ENCODE measurements at regions not wholly inside any gene's neighbourhood (a gene's known extent, or its start where the extent isn't known, plus 50 kb on each side); places are given as distances from the start of the nearest gene placed in this dataset.
"Not testable (repeated sequence)": the region's sequence is repeated elsewhere in the genome, so short reads cannot be mapped to it uniquely, and the experiment has no call there.

DNA sequence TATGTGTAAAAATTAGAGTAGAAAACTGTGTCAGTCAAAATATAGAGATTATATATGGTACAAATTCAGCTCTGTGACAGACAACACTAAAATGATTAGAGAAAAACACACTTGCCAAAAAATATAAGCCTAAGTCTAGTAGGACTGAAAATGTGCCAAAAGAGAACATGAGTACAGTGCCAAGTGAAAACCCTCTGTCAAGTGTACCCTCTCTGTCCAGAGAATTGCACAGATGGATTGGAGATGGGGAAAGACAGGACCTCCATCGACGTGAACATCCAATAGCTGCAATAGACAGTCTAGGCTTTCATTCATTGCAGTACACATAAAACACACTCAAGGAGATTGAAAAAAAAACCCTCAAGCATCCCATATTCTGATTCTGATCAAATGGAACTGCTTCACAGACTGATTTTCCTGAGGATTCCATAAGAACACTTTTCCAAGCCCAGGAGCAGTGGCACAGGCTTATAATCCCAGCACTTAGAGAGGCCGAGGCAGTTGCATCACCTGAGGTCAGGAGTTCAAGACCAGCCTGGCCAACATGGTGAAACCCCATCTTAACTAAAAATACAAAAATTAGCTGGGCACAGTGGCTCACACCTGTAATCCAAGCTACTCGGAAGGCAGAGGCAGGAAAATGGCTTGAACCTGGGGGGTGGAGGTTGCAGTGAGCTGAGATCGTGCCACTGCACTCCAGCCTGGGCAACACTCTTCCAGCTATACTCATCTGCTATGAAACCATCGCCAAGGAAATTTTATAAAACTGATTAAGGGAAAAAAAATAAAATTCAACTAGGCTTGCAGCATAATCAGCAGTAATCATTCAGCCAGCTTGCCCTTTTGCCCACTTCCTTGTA is 110.0 kb upstream of the TRIM24 start:
- Mint-ChIP-seq H3K4me1 (no peaks in the 10 kb centered on the region), H3K36me3 (peaks cover under 1% of the 10 kb centered on the region), H3K9me3 (peaks cover 3 to 11% (median 4%) of the 10 kb centered on the region in 3 donors), H3K27me3 (no peaks in the 10 kb centered on the region), H3K4me3 (no peak overlapping the region), H3K27ac (no peak overlapping the region)

DNA sequence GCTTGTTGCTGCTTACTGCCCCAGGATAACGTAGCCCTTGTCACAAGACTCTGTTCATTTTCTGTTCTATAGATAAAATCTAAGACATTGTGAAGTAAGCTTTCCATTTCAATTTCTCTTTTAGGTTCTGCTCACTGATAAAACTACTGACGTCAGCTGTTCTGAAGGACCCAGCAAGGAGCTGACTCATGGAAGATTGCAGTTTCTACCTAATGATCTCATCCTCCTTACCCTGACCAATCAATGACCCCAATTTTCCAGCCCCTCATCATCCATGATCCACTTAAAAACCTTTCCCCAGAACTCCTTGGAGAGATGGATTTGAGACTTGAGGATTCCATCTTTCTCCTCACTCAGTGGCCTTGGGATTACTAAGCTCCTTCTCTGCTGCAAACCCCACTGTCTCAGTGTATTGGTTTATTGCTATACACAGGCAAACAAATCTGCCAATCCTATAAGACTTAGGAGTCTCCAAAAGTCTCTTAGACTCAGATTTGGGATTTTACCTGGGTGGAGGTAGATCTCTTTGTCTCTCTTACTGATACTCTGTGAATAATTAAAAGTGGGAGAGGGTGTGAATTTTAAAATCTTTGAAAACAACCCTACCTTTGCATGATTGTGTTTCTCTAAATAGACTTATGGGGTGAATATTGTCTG is 109.2 kb upstream of the TRIM24 start:
- no peaks in the 10 kb centered on the region for H3K36me3 Mint-ChIP-seq
- H3K4me3 Mint-ChIP-seq = no peak overlapping the region
- H3K4me1 Mint-ChIP-seq = no peaks in the 10 kb centered on the region
- H3K27me3 Mint-ChIP-seq = no peaks in the 10 kb centered on the region
- H3K9me3 Mint-ChIP-seq = peaks cover 3 to 11% (median 3%) of the 10 kb centered on the region in 3 donors
- H3K27ac Mint-ChIP-seq = no peak overlapping the region

DNA sequence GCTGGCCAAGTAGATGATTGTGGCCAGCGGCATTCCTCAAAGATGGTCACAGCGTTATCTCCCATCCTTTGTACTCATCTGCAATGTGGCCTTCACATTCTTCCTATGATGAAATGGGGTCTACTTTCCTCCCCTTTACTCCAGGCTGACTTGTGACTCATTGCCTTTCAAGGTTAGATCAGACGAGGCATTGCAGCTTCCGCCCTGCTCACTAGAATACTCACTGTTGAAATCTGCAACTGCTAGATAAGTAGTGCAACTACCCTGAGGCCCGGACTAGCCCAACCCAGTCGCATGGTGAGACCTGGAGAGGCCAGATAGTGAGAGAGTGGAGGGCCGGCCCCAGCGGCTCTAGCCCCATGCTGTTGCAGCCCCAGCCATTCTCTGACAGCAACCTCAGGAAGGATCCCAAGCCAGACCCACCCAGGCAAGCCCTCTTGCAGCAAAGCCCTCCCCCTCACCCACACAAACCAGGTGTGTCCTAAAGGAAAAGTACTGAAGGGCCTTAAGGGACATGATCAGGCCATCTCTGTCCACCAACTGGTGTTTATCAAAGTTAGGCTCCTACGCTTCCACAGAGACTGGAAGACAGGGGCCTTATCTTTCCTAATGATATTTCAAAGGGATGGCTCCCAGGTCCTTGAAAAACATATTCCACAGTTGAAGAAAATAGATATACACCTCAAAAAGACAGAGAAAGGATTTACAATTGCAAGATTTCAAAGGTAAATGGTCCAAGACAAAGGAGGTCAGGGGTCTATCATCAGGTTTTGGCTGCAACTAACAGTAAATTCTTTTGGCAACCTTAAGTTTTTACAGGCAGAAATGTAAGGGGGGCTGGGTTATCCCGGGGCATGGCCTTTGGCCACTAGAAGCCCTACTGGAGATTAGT is 107.2 kb upstream of the TRIM24 start:
- no peaks in the 10 kb centered on the region for H3K27me3 Mint-ChIP-seq
- H3K27ac Mint-ChIP-seq = no peak overlapping the region
- H3K4me1 Mint-ChIP-seq = no peaks in the 10 kb centered on the region
- no peaks in the 10 kb centered on the region for H3K36me3 Mint-ChIP-seq
- peaks cover 0 to 5% (median 3%) of the 10 kb centered on the region in 3 donors for H3K9me3 Mint-ChIP-seq
- no peak overlapping the region for H3K4me3 Mint-ChIP-seq

DNA sequence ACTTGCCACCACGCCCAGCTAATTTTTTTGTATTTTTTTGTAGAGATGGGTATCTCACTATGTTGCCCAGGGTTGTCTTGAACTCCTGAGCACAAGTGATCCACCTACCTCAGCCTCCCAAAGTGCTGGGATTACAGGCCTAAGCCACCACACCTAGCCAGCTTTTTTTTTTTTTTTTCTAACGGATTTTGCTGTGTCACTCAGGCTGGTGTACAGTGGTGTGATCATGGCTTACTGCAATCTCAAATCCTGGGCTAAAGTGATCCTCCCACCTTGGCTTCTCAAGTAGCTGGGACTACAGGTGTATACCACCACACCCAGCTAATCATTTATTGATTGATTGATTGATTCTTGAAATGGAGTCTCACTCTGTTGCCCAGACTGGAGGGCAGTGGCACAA is 106.0 kb upstream of the TRIM24 start:
- no peak overlapping the region for H3K27ac Mint-ChIP-seq
- H3K4me3 Mint-ChIP-seq = no peak overlapping the region
- H3K4me1 Mint-ChIP-seq = no peaks in the 10 kb centered on the region
- H3K27me3 Mint-ChIP-seq = no peaks in the 10 kb centered on the region
- no peaks in the 10 kb centered on the region for H3K36me3 Mint-ChIP-seq
- peaks cover 0 to 5% (median 3%) of the 10 kb centered on the region in 3 donors for H3K9me3 Mint-ChIP-seq

DNA sequence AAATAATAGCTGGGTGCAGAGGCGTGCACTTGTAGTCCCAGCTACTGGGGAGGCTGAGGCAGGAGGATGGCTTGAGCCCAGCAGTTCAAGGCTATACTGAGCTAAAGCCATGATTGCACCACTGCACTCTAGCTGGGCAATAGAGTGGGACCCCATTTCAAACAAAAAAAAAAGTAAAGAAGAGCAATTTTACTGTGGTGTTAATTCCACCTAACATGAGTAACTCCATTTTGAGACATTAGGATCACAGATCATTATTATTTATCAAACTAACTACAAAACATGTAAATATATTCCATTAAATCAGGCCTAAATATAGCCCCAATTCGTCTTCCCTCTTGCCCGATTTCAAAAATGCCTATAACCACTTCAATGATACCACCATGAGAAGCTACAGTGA is 104.8 kb upstream of the TRIM24 start:
- Mint-ChIP-seq H3K27me3 (no peaks in the 10 kb centered on the region), H3K27ac (no peak overlapping the region), H3K36me3 (no peaks in the 10 kb centered on the region), H3K4me1 (no peaks in the 10 kb centered on the region), H3K4me3 (no peak overlapping the region), H3K9me3 (peaks cover 0 to 5% (median 3%) of the 10 kb centered on the region in 3 donors)

DNA sequence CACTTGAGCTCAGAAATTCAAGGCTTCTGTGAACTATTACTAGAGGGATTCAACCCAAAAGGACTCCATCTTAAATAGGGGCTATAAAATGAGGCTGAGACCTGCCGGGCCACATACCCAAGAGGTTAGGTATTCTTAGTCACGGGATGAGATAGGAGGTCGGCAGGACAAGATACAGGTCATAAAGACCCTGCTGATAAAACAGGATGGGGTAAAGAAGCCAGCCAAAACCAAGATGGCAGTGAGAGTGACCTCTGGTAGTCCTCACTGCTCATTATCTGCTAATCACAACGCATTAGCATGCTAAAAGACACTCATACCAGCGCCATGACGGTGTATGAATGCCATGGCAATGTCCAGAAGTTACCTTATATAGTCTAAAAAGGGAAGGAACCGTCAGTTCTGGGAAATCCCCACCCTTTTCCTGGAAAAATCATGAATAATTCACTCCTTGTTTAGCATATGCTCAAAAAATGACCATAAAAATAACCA is 101.2 kb upstream of the TRIM24 start:
- H3K27me3 Mint-ChIP-seq = no peaks in the 10 kb centered on the region
- peaks cover 0 to 5% (median 0%) of the 10 kb centered on the region in 3 donors for H3K9me3 Mint-ChIP-seq
- no peaks in the 10 kb centered on the region for H3K4me1 Mint-ChIP-seq
- no peaks in the 10 kb centered on the region for H3K36me3 Mint-ChIP-seq
- no peak overlapping the region for H3K4me3 Mint-ChIP-seq
- H3K27ac Mint-ChIP-seq = no peak overlapping the region

DNA sequence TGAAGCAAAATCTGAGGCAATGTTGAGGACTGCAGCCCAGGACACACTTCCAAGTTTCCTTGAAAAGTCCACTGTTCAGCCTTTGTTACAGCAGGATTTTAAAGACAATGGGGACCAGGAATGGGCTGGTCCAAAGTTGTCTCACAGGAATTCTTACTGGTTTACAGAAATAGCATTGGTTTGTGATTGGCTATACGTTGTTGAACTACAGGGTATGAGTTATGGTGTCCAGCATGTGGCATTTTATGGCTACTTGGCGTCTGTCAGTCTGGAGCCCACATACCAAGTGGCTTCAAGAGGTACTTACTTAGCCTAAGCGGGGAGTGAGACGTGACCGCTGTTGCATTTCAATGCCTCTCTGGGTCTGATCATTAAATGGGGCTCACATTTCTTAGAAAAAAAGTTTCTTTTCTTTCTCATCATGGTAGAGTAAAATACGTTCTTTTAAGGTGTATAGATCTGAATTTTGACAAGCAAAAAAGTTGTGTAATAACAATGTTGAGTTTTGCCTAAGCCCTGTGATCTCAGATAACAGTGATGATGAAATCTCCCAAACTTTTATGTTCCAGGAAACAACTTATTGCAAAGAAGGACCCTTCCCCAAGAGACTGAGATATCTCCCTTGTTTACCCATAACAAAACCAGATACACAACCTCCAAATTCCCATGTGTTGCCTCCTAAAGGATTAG is 100.0 kb upstream of the TRIM24 start:
- Mint-ChIP-seq H3K27ac (no peak overlapping the region), H3K4me3 (no peak overlapping the region), H3K36me3 (no peaks in the 10 kb centered on the region), H3K27me3 (no peaks in the 10 kb centered on the region), H3K4me1 (no peaks in the 10 kb centered on the region), H3K9me3 (peaks cover 0 to 9% (median 0%) of the 10 kb centered on the region in 3 donors)

DNA sequence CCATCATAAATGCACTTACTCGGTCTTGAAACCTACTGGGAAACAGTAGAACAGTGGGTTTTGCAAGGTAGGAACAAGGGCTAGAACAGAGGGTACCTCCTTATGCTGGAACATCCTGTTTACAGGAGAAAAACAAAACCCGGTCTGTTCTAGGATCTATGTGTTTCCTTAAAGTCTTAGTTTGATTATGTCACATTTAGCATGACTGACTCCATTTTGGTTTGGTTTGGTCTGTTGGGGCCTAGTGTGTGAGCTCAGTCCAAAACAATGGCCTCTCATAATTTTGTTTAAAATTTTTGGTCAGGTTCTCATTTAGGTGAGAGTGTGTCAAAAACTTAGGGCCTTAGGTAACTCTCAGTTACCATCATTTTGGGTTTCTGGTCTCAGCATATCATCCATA is 96.3 kb upstream of the TRIM24 start:
- H3K27ac Mint-ChIP-seq = no peak overlapping the region
- peaks cover 2% of the 10 kb centered on the region for H3K36me3 Mint-ChIP-seq
- H3K4me3 Mint-ChIP-seq = no peak overlapping the region
- H3K9me3 Mint-ChIP-seq = peaks cover 0 to 11% (median 4%) of the 10 kb centered on the region in 3 donors
- no peaks in the 10 kb centered on the region for H3K27me3 Mint-ChIP-seq
- no peaks in the 10 kb centered on the region for H3K4me1 Mint-ChIP-seq

- not testable (repeated sequence) for H3K4me1 Mint-ChIP-seq, H3K36me3 Mint-ChIP-seq, H3K27ac Mint-ChIP-seq, H3K27me3 Mint-ChIP-seq, H3K4me3 Mint-ChIP-seq
- H3K9me3 Mint-ChIP-seq = peaks cover 1 to 17% (median 15%) of the 10 kb centered on the region in 3 donors
Observed at GRCh38 chr7:138366137-138366536, 93.9 kb upstream of the TRIM24 start.

- H3K36me3 Mint-ChIP-seq, H3K27ac Mint-ChIP-seq, H3K4me1 Mint-ChIP-seq, H3K27me3 Mint-ChIP-seq, H3K4me3 Mint-ChIP-seq: not testable (repeated sequence)
- H3K9me3 Mint-ChIP-seq = peaks cover 1 to 18% (median 15%) of the 10 kb centered on the region in 3 donors
Observed at GRCh38 chr7:138366676-138367075, 93.4 kb upstream of the TRIM24 start.

GRCh38 chr7:138369797-138370196 is 90.3 kb upstream of the TRIM24 start:
- peaks cover 2% of the 10 kb centered on the region for H3K27me3 Mint-ChIP-seq
- H3K36me3 Mint-ChIP-seq = peaks cover 2% of the 10 kb centered on the region
- no peaks in the 10 kb centered on the region for H3K4me1 Mint-ChIP-seq

GRCh38 chr7:138370956-138371355 is 89.1 kb upstream of the TRIM24 start:
- Mint-ChIP-seq H3K9me3 (peaks cover 1 to 17% (median 15%) of the 10 kb centered on the region in 3 donors), H3K36me3 (peaks cover 2% of the 10 kb centered on the region), H3K27me3 (peaks cover 2% of the 10 kb centered on the region), H3K4me1 (no peaks in the 10 kb centered on the region), H3K27ac (no peak overlapping the region), H3K4me3 (no peak overlapping the region)

More at GRCh38 chr7:138369797-138370196, 90.3 kb upstream of the TRIM24 start:
- H3K4me3 Mint-ChIP-seq = no peak overlapping the region
- peaks cover 1 to 17% (median 15%) of the 10 kb centered on the region in 3 donors for H3K9me3 Mint-ChIP-seq
- no peak overlapping the region for H3K27ac Mint-ChIP-seq

DNA sequence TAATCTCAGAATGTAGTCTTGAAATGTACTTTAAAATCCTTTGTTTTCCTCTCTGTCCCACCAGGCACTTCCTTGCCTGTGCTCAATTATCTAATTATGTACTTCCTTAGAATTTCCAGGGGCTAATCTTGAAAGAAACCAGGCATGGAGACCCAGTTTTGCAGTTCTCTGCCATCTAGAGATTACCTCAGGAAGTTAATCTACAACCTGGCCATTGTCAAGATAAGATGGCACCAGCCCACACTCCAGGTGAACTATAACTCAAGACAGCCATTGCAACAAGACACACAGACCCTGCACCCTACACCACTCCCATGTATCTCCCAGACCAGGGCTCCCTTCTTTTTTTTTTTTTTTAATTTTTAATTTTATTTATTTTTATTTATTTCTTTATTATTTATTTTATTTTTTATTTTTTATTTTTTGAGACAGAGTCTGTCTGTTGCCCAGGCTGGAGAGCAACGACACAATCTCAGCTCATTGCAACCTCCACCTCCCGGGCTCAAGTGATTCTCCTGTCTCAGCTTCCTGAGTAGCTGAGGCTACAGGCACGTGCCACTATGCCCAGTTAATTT is 85.9 kb upstream of the TRIM24 start:
- no peaks in the 10 kb centered on the region for H3K4me1 Mint-ChIP-seq
- H3K27ac Mint-ChIP-seq = no peak overlapping the region
- H3K4me3 Mint-ChIP-seq = no peak overlapping the region
- H3K9me3 Mint-ChIP-seq = peaks cover 0 to 14% (median 10%) of the 10 kb centered on the region in 3 donors
- peaks cover 2% of the 10 kb centered on the region for H3K27me3 Mint-ChIP-seq
- H3K36me3 Mint-ChIP-seq = no peaks in the 10 kb centered on the region

GRCh38 chr7:138377306-138377705 is 82.8 kb upstream of the TRIM24 start:
- no peaks in the 10 kb centered on the region for H3K4me1 Mint-ChIP-seq
- H3K36me3 Mint-ChIP-seq = no peaks in the 10 kb centered on the region
- H3K27me3 Mint-ChIP-seq = no peaks in the 10 kb centered on the region
- peaks cover 0 to 5% (median 2%) of the 10 kb centered on the region in 3 donors for H3K9me3 Mint-ChIP-seq
- no peak overlapping the region for H3K4me3 Mint-ChIP-seq
- H3K27ac Mint-ChIP-seq = no peak overlapping the region
